ENCODE measurements at regions not wholly inside any gene's neighbourhood (a gene's known extent, or its start where the extent isn't known, plus 50 kb on each side); places are given as distances from the start of the nearest gene placed in this dataset.

- no peak for DNase-seq (ENCODE audit: low read depth)
Observed at GRCh38 chr2:16064745-16065144, 124.4 kb downstream of the MYCN start.

GRCh38 chr2:16063955-16064633, 123.7 kb downstream of the MYCN start:
- DNase-seq (ENCODE audit: low read depth) = no peak
- TF ChIP-seq CTCF (IDR thresholded peaks at IDR 0.05; ENCODE audit: insufficient read depth, low read depth, low read length, missing control alignments) = no peak
- no peak overlapping the region for H3K4me3 ChIP-seq (ENCODE audit: low read length)

More at GRCh38 chr2:16064745-16065144, 124.4 kb downstream of the MYCN start:
- no peak for TF ChIP-seq CTCF (IDR thresholded peaks at IDR 0.05; ENCODE audit: insufficient read depth, low read depth, low read length, missing control alignments)
- H3K4me3 ChIP-seq (ENCODE audit: low read length) = no peak overlapping the region

GRCh38 chr2:16063251-16063850, 123.0 kb downstream of the MYCN start:
- DNase-seq (ENCODE audit: low read depth) = no peak
- no peak for TF ChIP-seq CTCF (IDR thresholded peaks at IDR 0.05; ENCODE audit: insufficient read depth, low read depth, low read length, missing control alignments)
- H3K4me3 ChIP-seq (ENCODE audit: low read length) = no peak overlapping the region

GRCh38 chr2:16062471-16063250, 122.3 kb downstream of the MYCN start:
- TF ChIP-seq CTCF (IDR thresholded peaks at IDR 0.05; ENCODE audit: insufficient read depth, low read depth, low read length, missing control alignments) = no peak
- no peak for DNase-seq (ENCODE audit: low read depth)
- no peak overlapping the region for H3K4me3 ChIP-seq (ENCODE audit: low read length)

GRCh38 chr2:16061441-16062217, 121.3 kb downstream of the MYCN start:
- no peak for DNase-seq (ENCODE audit: low read depth)
- no peak for TF ChIP-seq CTCF (IDR thresholded peaks at IDR 0.05; ENCODE audit: insufficient read depth, low read depth, low read length, missing control alignments)
- no peak overlapping the region for H3K4me3 ChIP-seq (ENCODE audit: low read length)

GRCh38 chr2:16060936-16061338, 120.6 kb downstream of the MYCN start:
- H3K4me3 ChIP-seq (ENCODE audit: low read length) = no peak overlapping the region
- no peak for TF ChIP-seq CTCF (IDR thresholded peaks at IDR 0.05; ENCODE audit: insufficient read depth, low read depth, low read length, missing control alignments)
- no peak for DNase-seq (ENCODE audit: low read depth)

All from epithelial cell of esophagus (primary cell).